ENCODE measurements at regions not wholly inside any gene's neighbourhood (a gene's known extent, or its start where the extent isn't known, plus 50 kb on each side); places are given as distances from the start of the nearest gene placed in this dataset.

GRCh38 chr2:167404627-167405284 is 516.5 kb downstream of the XIRP2 start:
- H3K36me3 ChIP-seq (ENCODE audit: insufficient read depth, low read length), result no peaks in the 10 kb centered on the region
- TF ChIP-seq EZH2 (IDR thresholded peaks at IDR 0.05; ENCODE audit: borderline replicate concordance, low read depth, low read length, severe bottlenecking) (no peak), CTCF (IDR thresholded peaks at IDR 0.05; ENCODE audit: borderline replicate concordance, extremely low read depth, low read length, poor library complexity, severe bottlenecking) (no peak)
- H3K27ac ChIP-seq (ENCODE audit: low read length), result no peak overlapping the region
- ATAC-seq (ENCODE audit: insufficient read depth, low read depth), result no peak
- no peak overlapping the region for H3K4me3 ChIP-seq (ENCODE audit: low read depth in 1 of 2, low read length in 2 of 2)
- no peaks in the 10 kb centered on the region for H3K27me3 ChIP-seq (ENCODE audit: insufficient read depth, low read length, poor library complexity)
- no peaks in the 10 kb centered on the region for H4K20me1 ChIP-seq (ENCODE audit: insufficient read depth, low read length)
- H2AFZ ChIP-seq (ENCODE audit: low read depth, low read length), result no peak overlapping the region
- no peak overlapping the region for H3K4me2 ChIP-seq (ENCODE audit: insufficient read depth, low read length)
- no peaks in the 10 kb centered on the region for H3K79me2 ChIP-seq (ENCODE audit: insufficient read depth, low read length)
- no peak for DNase-seq
- H3K9ac ChIP-seq (ENCODE audit: low read depth, low read length), result no peak overlapping the region
- H3K4me1 ChIP-seq (ENCODE audit: insufficient read depth, low read length), result no peaks in the 10 kb centered on the region
- H3K9me3 ChIP-seq (ENCODE audit: insufficient read depth, low read length, severe bottlenecking), result no peaks in the 10 kb centered on the region

- Histone ChIP-seq H4K20me1 (ENCODE audit: insufficient read depth, low read length) (no peaks in the 10 kb centered on the region), H3K27ac (ENCODE audit: low read length) (no peak overlapping the region), H3K9me3 (ENCODE audit: insufficient read depth, low read length, severe bottlenecking) (no peaks in the 10 kb centered on the region), H3K36me3 (ENCODE audit: insufficient read depth, low read length) (no peaks in the 10 kb centered on the region), H3K27me3 (ENCODE audit: insufficient read depth, low read length, poor library complexity) (no peaks in the 10 kb centered on the region), H3K4me2 (ENCODE audit: insufficient read depth, low read length) (no peak overlapping the region), H2AFZ (ENCODE audit: low read depth, low read length) (no peak overlapping the region), H3K4me3 (ENCODE audit: low read depth in 1 of 2, low read length in 2 of 2) (no peak overlapping the region), H3K79me2 (ENCODE audit: insufficient read depth, low read length) (no peaks in the 10 kb centered on the region), H3K4me1 (ENCODE audit: insufficient read depth, low read length) (no peaks in the 10 kb centered on the region), H3K9ac (ENCODE audit: low read depth, low read length) (no peak overlapping the region)
- no peak for DNase-seq
- TF ChIP-seq CTCF (IDR thresholded peaks at IDR 0.05; ENCODE audit: borderline replicate concordance, extremely low read depth, low read length, poor library complexity, severe bottlenecking) (no peak), EZH2 (IDR thresholded peaks at IDR 0.05; ENCODE audit: borderline replicate concordance, low read depth, low read length, severe bottlenecking) (no peak)
- ATAC-seq (ENCODE audit: insufficient read depth, low read depth), result no peak
Measured at GRCh38 chr2:167401309-167401708, 513.0 kb downstream of the XIRP2 start.

- no peak for DNase-seq
- H4K20me1 ChIP-seq (ENCODE audit: insufficient read depth, low read length), result no peaks in the 10 kb centered on the region
- H2AFZ ChIP-seq (ENCODE audit: low read depth, low read length), result no peak overlapping the region
- H3K27ac ChIP-seq (ENCODE audit: low read length), result no peak overlapping the region
- TF ChIP-seq CTCF (IDR thresholded peaks at IDR 0.05; ENCODE audit: borderline replicate concordance, extremely low read depth, low read length, poor library complexity, severe bottlenecking) (no peak), EZH2 (IDR thresholded peaks at IDR 0.05; ENCODE audit: borderline replicate concordance, low read depth, low read length, severe bottlenecking) (no peak)
- no peak for ATAC-seq (ENCODE audit: insufficient read depth, low read depth)
- H3K36me3 ChIP-seq (ENCODE audit: insufficient read depth, low read length), result no peaks in the 10 kb centered on the region
- H3K4me1 ChIP-seq (ENCODE audit: insufficient read depth, low read length), result no peaks in the 10 kb centered on the region
- no peaks in the 10 kb centered on the region for H3K9me3 ChIP-seq (ENCODE audit: insufficient read depth, low read length, severe bottlenecking)
- H3K27me3 ChIP-seq (ENCODE audit: insufficient read depth, low read length, poor library complexity), result no peaks in the 10 kb centered on the region
- no peaks in the 10 kb centered on the region for H3K79me2 ChIP-seq (ENCODE audit: insufficient read depth, low read length)
- no peak overlapping the region for H3K4me3 ChIP-seq (ENCODE audit: low read depth in 1 of 2, low read length in 2 of 2)
- no peak overlapping the region for H3K9ac ChIP-seq (ENCODE audit: low read depth, low read length)
- no peak overlapping the region for H3K4me2 ChIP-seq (ENCODE audit: insufficient read depth, low read length)
Measured at GRCh38 chr2:167400546-167400945, 512.3 kb downstream of the XIRP2 start.
